ENCODE measurements at regions not wholly inside any gene's neighbourhood (a gene's known extent, or its start where the extent isn't known, plus 50 kb on each side); places are given as distances from the start of the nearest gene placed in this dataset.

- TF ChIP-seq CTCF (IDR thresholded peaks at IDR 0.05) (no peak), ZFX (IDR thresholded peaks at IDR 0.05; ENCODE audit: borderline replicate concordance) (no peak)
These were observed 374.1 kb upstream of the HTR1E start for GRCh38 chr6:86563197-86563596.

Data from 22Rv1 (cell line).